OCI-LY3 (cell line): ENCODE measurements at regions not wholly inside any gene's neighbourhood (a gene's known extent, or its start where the extent isn't known, plus 50 kb on each side); places are given as distances from the start of the nearest gene placed in this dataset.

ENCODE experiments used
- EZH2phosphoT487 ChIP-seq: fragments of 200-600 bp; shearing (Covaris generic); IDR thresholded peaks from 2 replicates; pipeline ENCODE4 v1.6.1; 2018; ENCODE audit warnings: antibody characterized with exemption, mixed run types, low read depth
- TF ChIP-seq, protein P1 (sequence below): fragments of 200-600, 300-600 bp; sonication (generic); IDR thresholded peaks from 2 replicates; pipeline ENCODE4 v1.5.1; 2014; ENCODE audit warnings: antibody characterized with exemption, low read length, low read depth

DNA sequence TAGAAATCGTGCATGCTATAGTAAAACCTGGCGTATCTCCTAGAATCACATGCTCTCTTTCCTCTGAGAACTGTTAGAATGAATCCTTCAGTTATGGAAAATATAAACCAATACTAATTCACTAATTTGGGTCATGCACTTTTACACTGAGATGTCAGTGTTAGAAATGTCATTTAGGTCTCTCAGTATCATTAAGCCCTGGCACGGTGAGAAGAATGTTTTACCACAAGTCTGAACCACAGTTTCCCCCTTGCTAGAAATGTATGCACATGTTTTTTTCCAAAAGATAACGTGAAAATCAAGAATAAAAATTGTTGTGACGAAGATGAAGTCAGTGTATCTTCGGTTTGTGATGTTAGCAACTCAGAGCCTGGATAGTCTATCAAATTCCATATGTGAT, 1062.7 kb upstream of the NCAM2 start:
- TF ChIP-seq, protein P1, sequence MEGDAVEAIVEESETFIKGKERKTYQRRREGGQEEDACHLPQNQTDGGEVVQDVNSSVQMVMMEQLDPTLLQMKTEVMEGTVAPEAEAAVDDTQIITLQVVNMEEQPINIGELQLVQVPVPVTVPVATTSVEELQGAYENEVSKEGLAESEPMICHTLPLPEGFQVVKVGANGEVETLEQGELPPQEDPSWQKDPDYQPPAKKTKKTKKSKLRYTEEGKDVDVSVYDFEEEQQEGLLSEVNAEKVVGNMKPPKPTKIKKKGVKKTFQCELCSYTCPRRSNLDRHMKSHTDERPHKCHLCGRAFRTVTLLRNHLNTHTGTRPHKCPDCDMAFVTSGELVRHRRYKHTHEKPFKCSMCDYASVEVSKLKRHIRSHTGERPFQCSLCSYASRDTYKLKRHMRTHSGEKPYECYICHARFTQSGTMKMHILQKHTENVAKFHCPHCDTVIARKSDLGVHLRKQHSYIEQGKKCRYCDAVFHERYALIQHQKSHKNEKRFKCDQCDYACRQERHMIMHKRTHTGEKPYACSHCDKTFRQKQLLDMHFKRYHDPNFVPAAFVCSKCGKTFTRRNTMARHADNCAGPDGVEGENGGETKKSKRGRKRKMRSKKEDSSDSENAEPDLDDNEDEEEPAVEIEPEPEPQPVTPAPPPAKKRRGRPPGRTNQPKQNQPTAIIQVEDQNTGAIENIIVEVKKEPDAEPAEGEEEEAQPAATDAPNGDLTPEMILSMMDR, result no peak
- no peak for TF ChIP-seq EZH2phosphoT487
